ENCODE measurements at regions not wholly inside any gene's neighbourhood (a gene's known extent, or its start where the extent isn't known, plus 50 kb on each side); places are given as distances from the start of the nearest gene placed in this dataset.
"Not testable (repeated sequence)": the region's sequence is repeated elsewhere in the genome, so short reads cannot be mapped to it uniquely, and the experiment has no call there.

DNA sequence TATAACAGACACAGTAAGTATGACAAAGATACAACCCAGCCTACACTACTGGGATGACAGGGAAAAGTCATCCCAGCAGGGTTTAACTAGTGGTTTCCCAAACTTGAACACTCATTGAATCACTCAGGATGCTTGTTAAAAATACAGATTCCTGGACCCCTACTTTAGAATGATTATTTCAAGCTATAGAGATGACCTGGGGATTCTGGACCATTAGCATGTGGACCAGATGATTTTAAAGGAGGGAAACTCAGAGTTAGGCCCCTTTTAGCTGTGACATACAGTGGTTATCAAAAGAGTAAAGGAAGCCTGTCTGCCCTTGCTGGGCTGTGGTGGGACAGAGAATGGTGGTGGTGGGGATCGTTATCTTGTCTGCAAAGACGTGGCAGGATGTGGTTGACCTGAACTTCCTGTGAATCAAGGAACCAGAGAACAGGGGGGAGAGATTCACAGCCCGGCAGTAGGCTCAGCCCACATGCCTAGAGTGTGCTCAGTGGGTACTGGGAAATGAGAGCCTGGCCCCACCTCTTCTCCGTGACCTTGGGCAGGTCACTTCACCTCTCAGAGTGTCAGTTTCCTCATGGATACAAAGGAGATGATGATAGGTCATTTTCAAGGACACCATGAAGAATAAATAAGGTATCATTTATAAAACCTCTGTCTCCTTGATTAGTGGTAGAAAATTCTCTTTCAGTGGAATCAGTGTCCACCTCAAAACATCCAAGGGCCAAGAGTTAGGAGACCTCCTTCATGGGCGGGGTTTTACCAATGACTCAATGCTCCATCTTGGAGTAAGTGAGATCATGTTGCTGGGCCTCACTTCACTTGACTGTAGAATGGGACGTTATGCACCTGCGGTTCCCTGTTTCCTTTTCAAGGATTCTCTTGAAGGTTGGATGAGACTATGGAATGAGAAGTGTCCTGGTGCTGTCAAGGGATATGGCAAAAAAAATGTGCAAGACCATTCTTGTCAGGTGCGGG, 306.5 kb downstream of the RPLP1 start:
- DNase-seq (ENCODE audit: low read depth in 2 of 2): peak in 1 of 2 donors; percentile 64

DNA sequence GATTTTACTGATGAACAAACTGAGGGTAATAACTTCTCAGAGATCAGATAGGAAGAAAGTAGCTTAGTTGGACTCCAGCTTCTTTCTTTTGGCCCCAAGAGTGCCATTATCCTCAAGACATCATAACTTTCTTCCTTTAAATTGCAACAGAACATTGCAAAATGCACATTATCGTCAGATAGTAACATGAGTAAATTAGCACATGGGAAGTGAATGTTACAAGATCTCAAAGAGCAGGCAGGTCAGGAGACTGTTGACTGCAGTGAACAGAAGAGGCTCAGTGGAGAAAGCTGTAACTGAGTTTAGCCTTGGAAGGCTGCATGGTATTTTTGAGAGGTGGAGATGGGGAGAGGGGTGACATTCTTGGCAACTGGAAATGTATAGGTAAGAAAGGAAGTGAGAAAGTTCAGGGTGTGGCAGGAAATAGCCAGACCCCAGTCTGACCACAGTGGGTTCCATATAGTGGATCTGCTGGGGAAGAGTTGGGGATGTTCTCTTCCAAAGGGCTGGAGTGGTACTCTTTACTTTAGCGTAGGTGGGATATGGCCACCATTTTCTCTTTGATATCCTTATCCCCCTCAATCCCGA, 307.7 kb downstream of the RPLP1 start:
- no peak for DNase-seq (ENCODE audit: low read depth in 2 of 2)

DNA sequence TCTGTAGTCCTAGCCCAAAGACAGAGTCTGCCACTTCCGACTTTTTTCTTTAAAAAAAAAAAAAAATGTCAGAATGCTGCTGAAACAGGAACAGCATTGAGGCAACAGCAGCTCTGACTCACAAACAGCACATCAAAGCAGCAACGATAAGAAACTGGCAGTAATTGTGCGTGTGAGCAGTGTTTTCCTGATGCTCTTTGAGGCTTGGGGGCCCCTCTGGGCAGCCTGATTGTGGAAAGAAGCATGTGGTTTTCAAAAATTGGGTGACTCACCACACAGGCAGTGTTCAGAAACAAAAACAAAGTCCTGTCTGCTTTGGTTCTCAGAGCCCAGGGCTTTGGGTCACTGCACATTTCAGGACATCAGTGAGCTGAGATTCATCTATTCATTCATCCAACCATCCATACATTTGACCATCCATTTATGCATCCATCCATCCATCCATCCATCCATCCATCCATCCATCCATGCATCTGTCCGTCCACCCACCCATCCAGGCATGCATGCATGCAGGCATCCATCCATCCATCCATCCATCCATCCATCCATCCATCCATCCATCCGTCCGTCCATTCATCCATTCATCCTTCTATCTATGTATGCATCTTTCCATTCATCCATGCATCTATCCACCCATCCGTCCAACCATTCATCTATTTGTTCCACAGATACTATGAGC, 308.4 kb downstream of the RPLP1 start:
- peak; percentile 66 to 98 for DNase-seq (ENCODE audit: low read depth in 2 of 2)

DNA sequence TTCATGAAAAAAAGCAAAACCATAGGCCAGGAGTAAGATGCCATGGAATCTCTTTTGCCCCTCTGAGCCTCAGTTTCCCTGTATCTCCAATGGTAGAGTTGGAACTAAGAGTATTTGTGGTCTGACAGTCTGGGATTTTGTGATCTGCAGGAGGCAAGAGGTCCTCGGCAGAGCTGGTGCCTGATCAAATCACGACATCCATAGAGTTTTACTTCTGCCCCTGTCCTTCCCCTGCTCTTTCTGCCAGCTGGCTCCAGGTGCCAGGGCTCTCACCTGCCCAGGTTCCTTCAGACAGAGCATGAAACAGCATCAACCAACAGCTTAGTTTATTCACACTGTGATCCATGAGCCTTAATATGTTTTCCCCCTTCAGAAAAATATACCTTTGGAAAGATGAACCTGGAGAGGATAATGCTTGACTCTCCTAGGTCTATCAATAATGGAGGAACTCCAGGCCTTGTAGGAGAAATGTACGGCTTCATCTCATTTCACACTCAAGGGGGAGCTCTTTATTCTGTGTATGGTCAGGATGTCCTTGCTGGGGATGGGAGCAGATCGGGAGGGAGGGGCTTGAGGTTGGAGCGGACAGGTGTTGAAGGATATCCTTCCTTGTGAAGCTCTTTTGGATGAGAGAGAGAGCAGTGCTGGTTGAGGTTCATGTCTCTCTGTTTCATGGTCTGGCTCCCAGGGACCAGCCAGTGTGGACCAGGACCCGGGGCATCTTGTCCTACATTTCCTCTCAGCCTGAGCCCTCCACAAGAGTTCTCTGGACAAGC, 309.9 kb downstream of the RPLP1 start:
- DNase-seq (ENCODE audit: low read depth in 2 of 2): peak; percentile 7 to 44

DNA sequence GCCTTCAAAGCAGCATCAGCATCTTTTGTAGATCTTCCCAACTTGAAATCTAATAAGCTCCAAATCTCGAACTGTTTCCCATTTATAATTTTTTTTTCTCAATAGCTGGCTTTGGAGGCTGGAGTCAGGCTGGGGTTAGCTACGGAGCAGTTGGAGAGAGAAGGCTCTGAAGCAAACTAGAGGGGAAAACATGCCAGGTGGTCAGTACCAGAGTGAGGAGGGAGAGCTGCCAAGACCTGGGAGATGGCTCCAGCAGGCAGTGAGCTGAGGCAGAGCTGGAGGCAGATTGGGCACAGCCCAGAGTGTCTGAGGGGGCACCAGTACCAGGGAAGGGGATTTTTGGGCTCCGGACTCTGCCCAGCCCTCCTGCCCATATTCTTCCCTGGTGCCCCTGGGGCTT, 311.2 kb downstream of the RPLP1 start:
- DNase-seq (ENCODE audit: low read depth in 2 of 2): no peak

DNA sequence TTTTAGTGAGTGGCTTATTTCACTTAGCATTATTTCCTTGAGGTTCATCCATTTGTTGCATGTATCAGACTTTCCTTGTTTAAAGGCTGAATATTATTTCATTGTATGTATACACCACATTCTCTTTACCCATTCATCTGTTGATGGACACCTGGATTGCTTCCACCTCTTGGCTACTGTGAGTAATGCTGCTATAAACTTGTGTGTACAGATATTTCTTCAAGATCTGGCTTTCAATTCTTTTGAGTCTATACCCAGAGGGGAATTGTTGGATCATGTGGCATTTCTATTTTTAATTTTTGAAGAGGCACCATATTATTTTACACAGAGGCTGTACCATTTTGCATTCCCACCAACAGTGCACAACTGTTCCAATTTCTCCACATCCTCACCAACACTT, 313.5 kb downstream of the RPLP1 start:
- no peak for DNase-seq (ENCODE audit: low read depth in 2 of 2)

DNA sequence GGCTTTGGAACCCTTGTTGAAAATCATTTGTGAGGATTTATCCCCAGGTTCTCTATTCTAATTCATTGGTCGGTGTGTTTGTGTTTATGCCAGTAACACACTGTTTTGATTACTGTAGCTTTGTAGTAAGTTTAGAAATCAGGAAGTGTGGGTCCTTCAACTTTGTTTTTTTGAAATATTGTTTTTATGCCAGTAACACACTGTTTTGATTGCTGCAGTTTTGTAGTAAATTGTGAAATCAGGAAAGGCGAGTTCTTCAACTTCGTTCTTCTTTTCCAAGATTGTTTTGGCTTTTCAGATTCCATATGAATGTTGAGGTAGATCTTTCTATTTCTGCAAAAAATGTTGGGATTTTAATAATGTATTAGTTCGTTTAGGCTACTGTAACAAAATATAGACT, 314.6 kb downstream of the RPLP1 start:
- DNase-seq (ENCODE audit: low read depth in 2 of 2): no peak

DNA sequence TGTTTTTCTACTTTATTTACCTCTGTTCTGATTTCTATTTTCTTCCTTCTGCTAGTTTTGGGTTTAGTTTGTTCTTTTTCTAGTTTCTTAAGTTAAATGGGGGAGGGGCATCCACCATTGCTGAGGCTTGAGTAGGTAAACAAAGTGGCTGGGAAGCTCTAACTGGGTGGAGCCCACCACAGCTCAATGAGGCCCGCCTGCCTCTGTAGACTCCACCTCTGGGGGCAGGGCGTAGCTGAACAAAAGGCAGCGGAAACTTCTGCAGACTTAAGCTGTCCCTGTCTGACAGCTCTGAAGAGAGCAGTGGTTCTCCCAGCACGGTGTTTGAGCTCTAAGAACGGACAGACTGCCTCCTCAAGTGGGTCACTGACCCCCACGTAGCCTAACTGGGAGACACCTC, 316.7 kb downstream of the RPLP1 start:
- DNase-seq (ENCODE audit: low read depth in 2 of 2): not testable (repeated sequence)

DNA sequence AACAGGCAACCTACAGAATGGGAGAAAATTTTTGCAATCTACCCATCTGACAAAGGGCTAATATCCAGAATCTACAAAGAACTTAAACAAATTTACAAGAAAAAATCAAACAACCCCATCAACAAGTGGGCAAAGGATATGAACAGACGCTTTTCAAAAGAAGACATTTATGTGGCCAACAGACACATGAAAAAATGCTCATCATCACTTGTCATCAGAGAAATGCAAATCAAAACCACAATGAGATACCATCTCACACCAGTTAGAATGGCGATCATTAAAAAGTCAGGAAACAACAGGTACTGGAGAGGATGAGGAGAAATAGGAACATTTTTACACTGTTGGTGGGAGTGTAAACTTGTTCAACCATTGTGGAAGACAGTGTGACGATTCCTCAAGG, 321.6 kb downstream of the RPLP1 start:
- not testable (repeated sequence) for DNase-seq (ENCODE audit: low read depth in 2 of 2)

DNA sequence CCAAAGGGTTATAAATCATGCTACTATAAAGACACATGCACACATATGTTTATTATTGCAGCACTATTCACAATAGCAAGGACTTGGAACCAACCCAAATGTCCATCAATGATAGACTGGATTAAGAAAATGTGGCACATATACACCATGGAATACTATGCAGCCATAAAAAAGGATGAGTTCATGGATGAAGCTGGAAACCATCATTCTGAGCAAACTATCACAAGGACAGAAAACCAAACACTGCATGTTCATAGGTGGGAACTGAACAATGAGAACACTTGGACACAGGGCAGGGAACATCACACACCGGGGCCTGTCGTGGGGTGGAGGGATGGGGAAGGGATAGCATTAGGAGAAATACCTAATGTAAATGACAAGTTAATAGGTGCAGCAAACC, 322.1 kb downstream of the RPLP1 start:
- not testable (repeated sequence) for DNase-seq (ENCODE audit: low read depth in 2 of 2)

DNA sequence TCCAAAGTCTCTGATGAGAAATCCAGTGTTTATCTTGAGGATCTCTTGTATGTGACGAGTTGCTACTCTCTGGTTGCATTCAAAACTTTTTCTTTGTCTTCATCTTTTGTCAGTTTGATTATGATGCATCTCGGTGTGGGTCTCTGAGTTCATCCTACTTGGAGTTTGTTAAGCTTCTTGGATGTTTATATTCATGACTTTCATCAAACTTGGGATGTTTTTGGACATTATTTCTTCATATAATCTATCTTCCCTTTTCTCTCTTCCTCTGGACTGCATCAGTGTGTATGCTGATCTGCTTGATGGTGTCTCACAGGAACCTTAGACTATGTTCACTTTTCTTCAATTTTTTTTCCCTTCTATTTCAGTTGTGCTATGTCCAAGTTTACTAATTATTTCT, 320.4 kb downstream of the TLE3 start:
- no peak for DNase-seq (ENCODE audit: low read depth in 2 of 2)

DNA sequence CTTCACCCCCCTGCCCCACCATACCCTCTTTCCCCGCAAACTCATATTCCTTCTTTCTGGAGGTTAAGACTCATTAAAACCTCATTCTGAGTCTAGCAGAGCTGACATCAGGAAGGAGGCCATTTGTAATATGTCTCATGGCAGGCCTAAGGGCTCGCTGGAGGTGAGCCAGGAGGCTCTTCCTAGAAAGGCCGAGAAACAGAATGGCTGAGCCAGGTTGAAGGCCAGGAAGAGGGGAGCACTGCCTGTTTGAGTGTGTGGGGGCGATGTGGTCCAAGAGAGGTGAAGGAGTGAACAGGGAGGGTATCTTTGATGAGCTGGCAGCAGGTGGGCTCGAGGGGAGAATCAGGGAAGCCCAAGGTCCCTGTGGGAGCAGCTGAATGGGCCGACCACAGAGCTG, 317.3 kb downstream of the TLE3 start:
- DNase-seq (ENCODE audit: low read depth in 2 of 2): peak in 1 of 2 donors; percentile 66

DNA sequence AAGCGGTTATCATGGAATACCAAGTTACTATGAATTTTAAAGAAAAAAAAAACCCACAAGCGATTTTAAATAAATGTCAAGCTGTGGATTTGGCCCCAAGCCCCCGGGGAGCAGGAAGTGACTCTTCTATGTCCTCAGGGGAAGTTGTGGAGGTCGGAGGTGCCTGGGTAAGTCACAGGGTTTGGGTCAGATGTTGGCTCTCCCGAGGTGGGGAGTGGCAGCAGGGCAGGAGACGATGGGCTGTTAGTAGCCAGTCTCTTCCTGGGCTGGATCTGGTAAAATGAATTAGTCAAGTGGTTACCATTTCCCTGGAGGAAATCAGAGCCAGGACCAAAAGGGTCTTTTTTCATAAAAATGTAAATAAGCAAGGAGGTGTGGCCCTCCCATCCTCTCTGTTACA, 316.7 kb downstream of the TLE3 start:
- DNase-seq (ENCODE audit: low read depth in 2 of 2): peak in 1 of 2 donors; percentile 16

DNA sequence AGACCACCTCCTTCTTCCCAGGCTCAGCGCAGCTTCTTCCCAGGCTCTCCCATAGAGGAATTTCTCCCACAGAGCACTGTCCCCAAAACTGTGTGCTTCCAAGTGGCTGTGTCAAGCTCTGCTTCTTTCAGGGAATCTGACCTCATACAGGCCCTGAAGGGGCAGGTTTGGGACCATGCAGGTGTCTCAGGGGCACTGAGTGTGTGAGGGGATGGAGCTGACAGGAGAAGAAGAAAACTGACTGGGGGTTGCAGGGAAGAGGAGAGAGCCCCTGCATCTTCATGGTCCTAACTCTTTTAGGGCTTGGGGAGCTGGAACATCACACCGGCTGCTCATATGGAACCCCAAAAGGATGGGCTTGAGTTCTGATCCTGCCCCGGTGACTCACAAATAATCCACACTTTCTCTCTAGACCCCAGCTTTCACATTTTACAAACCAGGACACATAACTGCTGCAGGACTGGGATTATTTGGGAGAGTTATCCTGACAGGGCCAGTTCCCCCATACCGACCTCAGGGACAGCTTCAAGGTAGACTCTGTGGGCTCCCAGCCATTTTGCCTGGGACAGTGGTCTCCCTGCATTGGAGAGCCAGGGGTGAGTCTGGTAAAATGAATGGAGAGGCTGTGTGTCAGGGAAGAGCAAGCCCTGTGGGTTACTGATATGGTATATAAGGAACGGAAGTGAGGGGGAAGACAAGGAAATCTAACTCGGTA, 316.1 kb downstream of the TLE3 start:
- DNase-seq (ENCODE audit: low read depth in 2 of 2): no peak

DNA sequence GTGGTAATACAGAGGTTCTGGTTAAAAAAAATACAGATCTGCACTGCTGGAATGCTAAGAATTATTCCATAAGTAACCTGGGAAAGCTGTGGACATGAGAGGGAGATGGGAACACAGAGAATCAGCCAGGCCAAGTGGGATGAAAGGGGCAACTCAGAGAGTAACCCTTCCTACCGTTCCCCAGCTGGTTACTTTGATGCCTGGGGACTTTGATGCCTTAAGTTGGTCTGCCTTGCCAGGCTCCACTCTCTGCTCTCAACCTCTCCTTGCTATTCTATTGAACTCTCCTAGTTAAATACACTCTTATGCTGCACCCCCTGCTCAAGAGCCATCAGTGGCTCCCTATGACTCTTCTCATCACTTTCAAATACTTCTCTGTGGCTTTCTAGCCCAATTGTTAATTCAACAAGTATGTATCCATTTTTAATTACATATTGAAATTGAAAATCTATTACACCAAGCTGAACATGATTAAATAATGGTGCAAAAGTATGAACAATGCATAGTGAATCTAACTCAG, 315.5 kb downstream of the TLE3 start:
- no peak for DNase-seq (ENCODE audit: low read depth in 2 of 2)

DNA sequence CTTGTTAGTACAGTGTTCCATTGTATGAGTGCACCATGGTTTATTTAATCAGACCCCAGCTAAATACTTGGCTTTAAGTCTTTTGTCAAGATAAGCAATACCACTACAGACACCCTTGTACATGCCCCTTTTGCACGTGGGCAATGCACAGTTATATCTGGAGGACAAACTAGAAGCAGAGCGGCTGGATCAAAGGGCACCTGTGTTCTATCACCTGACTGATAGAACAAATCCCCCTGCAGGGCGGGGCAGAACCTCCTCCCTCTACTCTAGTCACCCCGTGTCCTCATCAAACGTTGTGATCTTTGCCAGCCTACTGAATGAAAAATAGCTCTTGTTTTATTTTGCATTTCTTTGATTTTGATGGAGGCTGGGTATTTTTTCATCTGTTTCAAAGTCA, 314.9 kb downstream of the TLE3 start:
- DNase-seq (ENCODE audit: low read depth in 2 of 2): no peak

DNA sequence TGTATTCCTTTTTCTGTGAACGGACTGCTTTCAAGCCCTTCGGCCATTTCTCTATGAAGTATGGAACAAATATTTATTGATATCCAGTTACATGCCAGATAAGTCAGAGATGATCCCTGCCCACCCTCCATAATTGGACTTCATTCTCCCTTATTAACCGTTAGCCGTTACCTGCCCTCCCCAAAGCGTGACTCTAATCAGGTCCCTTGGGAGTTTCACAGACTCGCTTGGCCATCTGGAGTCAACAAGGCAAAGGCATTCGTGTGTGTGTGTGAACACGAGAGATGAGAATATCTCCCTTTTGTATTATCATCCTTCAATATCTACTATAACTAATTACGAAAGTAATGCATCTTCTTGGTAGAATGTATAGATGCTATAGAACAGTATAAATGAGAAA, 314.5 kb downstream of the TLE3 start:
- DNase-seq (ENCODE audit: low read depth in 2 of 2): no peak

DNA sequence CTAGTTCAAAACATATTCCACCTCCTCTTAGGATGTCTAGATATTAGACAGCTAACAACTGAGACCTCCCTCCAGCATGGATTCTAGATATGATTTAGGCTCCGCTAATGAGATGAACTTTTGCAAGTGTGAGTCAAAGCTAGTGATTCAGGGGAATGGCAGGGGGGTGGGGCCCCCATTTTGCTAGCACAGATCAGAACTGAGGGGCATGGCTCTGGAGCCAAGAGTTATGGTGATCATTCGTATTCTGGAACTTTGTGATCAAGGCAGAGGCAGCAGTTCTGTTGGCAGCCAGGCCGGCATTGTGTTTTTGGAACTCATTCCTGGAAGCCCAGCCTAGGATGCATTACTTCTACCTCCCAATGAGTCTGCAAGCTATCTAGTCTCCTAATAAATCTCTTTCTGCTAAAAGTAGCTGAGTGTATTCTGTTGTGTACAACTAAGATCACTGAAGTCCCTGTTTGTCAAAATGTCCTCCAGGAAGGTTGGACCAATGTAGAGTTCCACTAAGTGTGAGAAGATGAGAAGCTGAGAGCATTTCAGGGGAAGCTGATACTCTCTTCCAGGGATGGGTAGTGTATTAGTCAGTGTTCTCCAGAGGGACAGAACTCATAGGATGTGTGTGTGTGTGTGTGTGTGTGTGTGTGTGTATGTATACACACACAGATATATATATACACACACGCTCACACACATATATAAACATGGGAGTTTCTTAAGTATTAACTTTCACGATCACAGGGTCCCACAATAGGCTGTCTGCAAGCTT, 312.7 kb downstream of the TLE3 start:
- DNase-seq (ENCODE audit: low read depth in 2 of 2): peak in 1 of 2 donors; percentile 17

DNA sequence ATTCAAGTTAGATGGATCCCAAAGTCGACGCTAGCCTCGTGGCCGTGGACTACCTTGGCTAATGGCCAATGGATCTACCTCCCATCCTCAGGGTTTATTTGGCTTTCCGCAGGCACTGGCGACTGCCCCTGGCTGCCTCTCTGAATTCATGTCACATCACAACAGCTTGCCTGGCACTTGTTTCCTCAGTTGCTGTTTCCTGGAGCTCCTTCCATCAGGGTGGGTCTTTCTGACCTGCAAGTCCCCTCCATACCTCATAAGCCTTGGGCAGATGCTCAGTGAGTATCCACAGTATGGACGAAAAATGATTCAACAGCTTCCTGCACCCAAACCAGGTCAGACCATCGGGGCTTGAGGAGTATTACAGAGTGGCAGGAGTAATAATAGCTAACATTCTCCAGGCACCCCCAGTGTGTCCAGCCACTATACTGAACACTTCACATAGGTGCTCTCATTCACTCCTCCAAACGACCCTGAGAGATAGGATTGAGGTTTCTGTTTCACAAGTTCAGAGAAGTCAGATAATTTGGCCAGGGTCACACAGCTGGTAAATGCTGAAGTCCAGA, 311.5 kb downstream of the TLE3 start:
- no peak for DNase-seq (ENCODE audit: low read depth in 2 of 2)

DNA sequence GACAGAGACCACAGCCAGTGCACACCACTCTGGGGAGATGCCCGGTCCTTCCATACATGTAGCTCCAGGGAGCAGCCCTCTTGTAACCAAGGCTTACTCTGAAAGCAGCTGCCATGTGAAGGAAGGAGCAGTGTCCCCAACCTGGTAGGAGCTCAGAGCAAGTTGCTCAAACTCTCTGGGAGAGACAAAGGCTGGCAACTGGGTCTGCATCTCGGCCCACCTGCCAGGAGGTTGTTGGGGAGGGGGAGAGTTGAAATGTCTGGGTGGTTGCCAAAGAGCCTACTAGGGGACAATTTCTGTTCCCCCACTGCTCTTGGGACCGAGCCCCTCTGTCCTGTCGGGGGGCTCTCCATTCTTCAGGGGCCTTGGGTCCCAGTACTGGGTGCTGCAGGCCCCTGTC, 309.9 kb downstream of the TLE3 start:
- no peak for DNase-seq (ENCODE audit: low read depth in 2 of 2)

All from lung microvascular endothelial cell (primary cell).